WERI-Rb-1 (cell line): ENCODE measurements at regions not wholly inside any gene's neighbourhood (a gene's known extent, or its start where the extent isn't known, plus 50 kb on each side); places are given as distances from the start of the nearest gene placed in this dataset.

Source experiments
- DNase-seq: peaks from one replicate; pipeline ENCODE4 v3.0.0-alpha.2; 2020
- H3K27ac ChIP-seq: fragments of 250-450 bp; sonication (Bioruptor Pico); 2 replicates; pipeline ENCODE4 v1.5.1; 2020; ENCODE audit warnings: mild to moderate bottlenecking, moderate library complexity
- H3K27me3 ChIP-seq: fragments of 250-450 bp; sonication (Bioruptor Pico); 2 replicates; pipeline ENCODE4 v1.5.1; 2021; ENCODE audit warnings: mild to moderate bottlenecking, low read depth, moderate library complexity; ENCODE audit not compliant: insufficient read depth, severe bottlenecking
- H3K36me3 ChIP-seq: fragments of 250-450 bp; sonication (Bioruptor Pico); 2 replicates; pipeline ENCODE4 v1.5.1; 2020; ENCODE audit warnings: mild to moderate bottlenecking, moderate library complexity
- H3K4me3 ChIP-seq: 2 replicates; pipeline ENCODE4 v1.5.1; 2011; ENCODE audit warnings: low read depth, mild to moderate bottlenecking, control low read depth, low read length
- H3K9me3 ChIP-seq: fragments of 250-450 bp; sonication (Bioruptor Pico); 2 replicates; pipeline ENCODE4 v1.5.1; 2021; ENCODE audit warnings: mild to moderate bottlenecking, moderate library complexity; ENCODE audit not compliant: severe bottlenecking
- CTCF ChIP-seq: IDR thresholded peaks from 2 replicates; pipeline ENCODE4 v1.5.1; 2011; ENCODE audit warnings: low read depth, mild to moderate bottlenecking, control low read depth, inconsistent platforms, low read length

GRCh38 chr14:101004954-101005353 is 101.4 kb upstream of the RTL1 start:
- Histone ChIP-seq H3K36me3 (no peaks in the 10 kb centered on the region), H3K9me3 (no peaks in the 10 kb centered on the region), H3K27me3 (peaks cover 93% of the 10 kb centered on the region), H3K4me3 (no peak overlapping the region), H3K27ac (no peak overlapping the region)
- no peak for DNase-seq
- no peak for TF ChIP-seq CTCF

DNA sequence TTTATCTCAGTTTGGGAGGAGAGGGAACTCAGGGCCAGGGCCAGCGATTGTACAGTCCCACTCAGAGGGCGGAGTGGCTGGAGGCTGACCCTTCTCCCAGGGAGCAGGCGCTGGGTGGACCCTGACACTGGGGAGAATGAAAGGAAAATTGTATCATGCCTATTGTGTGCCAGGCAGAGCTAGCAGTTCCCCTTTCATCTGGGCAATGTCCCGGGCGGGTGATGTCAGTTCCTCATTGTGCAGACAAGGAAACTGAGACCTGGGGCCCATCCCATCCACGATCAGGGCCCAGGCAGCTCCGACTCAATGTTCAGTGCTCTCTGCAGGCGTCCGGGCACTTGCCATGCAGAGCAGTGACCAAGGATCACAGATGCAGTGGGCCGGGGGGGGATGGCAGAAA is 101.9 kb upstream of the RTL1 start:
- Histone ChIP-seq H3K36me3 (no peaks in the 10 kb centered on the region), H3K27ac (no peak overlapping the region), H3K4me3 (no peak overlapping the region), H3K9me3 (no peaks in the 10 kb centered on the region), H3K27me3 (peaks cover 94% of the 10 kb centered on the region)
- no peak for DNase-seq
- TF ChIP-seq CTCF = no peak

DNA sequence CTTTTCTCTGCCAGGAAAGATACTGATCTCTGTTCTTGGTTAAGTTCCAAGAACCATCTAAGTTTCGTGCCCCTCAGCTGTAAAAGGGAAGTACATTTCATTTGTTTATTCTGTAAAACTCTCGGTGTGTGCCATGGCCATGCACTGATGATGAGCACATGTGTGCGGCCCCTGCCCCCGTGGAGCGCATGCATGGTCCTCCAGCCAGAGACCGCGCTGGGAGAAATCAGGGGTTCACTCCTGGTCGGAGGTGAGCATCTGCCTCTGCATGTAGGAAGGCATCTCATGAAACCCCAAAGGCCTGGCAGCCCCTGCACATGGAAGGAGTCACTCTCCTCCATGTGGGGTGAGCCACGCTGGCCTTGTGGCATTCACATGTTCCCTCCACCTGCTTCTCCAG is 102.5 kb upstream of the RTL1 start:
- peaks cover 95% of the 10 kb centered on the region for H3K27me3 ChIP-seq

GRCh38 chr14:101007004-101007614 is 103.6 kb upstream of the RTL1 start:
- no peak overlapping the region for H3K27ac ChIP-seq
- H3K27me3 ChIP-seq = peaks cover 96% of the 10 kb centered on the region
- H3K9me3 ChIP-seq = peaks cover 1% of the 10 kb centered on the region
- H3K36me3 ChIP-seq = no peaks in the 10 kb centered on the region
- no peak for TF ChIP-seq CTCF
- H3K4me3 ChIP-seq = no peak overlapping the region
- no peak for DNase-seq

More for the DNA sequence above, 102.5 kb upstream of the RTL1 start:
- Histone ChIP-seq H3K27ac (no peak overlapping the region), H3K4me3 (no peak overlapping the region), H3K36me3 (no peaks in the 10 kb centered on the region), H3K9me3 (no peaks in the 10 kb centered on the region)
- no peak for TF ChIP-seq CTCF
- DNase-seq = no peak

GRCh38 chr14:101007765-101008164 is 104.2 kb upstream of the RTL1 start:
- peaks cover 95% of the 10 kb centered on the region for H3K27me3 ChIP-seq
- DNase-seq = no peak
- peaks cover 4% of the 10 kb centered on the region for H3K9me3 ChIP-seq
- H3K4me3 ChIP-seq = no peak overlapping the region
- H3K36me3 ChIP-seq = no peaks in the 10 kb centered on the region
- TF ChIP-seq CTCF = no peak
- no peak overlapping the region for H3K27ac ChIP-seq

- TF ChIP-seq CTCF = no peak
- Histone ChIP-seq H3K27ac (no peak overlapping the region), H3K27me3 (peaks cover 93% of the 10 kb centered on the region), H3K36me3 (no peaks in the 10 kb centered on the region), H3K9me3 (peaks cover 4% of the 10 kb centered on the region), H3K4me3 (no peak overlapping the region)
- DNase-seq = no peak
Measured at GRCh38 chr14:101008196-101008595, 104.7 kb upstream of the RTL1 start.
